AG09309 (cell line): ENCODE measurements at regions not wholly inside any gene's neighbourhood (a gene's known extent, or its start where the extent isn't known, plus 50 kb on each side); places are given as distances from the start of the nearest gene placed in this dataset.
"Not testable (repeated sequence)": the region's sequence is repeated elsewhere in the genome, so short reads cannot be mapped to it uniquely, and the experiment has no call there.

Experiments
- DNase-seq: peaks from one replicate; pipeline ENCODE4 v3.0.0-alpha.2; 2010; ENCODE audit warnings: low read depth
- H3K4me3 ChIP-seq: 2 replicates; pipeline ENCODE4 v1.5.1; 2011; ENCODE audit warnings: mild to moderate bottlenecking, low read depth, low read length, moderate library complexity; ENCODE audit not compliant: control insufficient read depth
- TF ChIP-seq, protein P1 (sequence below): IDR thresholded peaks from 2 replicates; pipeline ENCODE4 v1.5.1; 2011; ENCODE audit warnings: mild to moderate bottlenecking, low read depth, low read length, inconsistent platforms; ENCODE audit not compliant: insufficient read depth, control insufficient read depth; ENCODE audit errors: missing control alignments

GRCh38 chr3:89923921-89924610, 816.6 kb downstream of the EPHA3 start:
- no peak for DNase-seq
- TF ChIP-seq, protein P1, sequence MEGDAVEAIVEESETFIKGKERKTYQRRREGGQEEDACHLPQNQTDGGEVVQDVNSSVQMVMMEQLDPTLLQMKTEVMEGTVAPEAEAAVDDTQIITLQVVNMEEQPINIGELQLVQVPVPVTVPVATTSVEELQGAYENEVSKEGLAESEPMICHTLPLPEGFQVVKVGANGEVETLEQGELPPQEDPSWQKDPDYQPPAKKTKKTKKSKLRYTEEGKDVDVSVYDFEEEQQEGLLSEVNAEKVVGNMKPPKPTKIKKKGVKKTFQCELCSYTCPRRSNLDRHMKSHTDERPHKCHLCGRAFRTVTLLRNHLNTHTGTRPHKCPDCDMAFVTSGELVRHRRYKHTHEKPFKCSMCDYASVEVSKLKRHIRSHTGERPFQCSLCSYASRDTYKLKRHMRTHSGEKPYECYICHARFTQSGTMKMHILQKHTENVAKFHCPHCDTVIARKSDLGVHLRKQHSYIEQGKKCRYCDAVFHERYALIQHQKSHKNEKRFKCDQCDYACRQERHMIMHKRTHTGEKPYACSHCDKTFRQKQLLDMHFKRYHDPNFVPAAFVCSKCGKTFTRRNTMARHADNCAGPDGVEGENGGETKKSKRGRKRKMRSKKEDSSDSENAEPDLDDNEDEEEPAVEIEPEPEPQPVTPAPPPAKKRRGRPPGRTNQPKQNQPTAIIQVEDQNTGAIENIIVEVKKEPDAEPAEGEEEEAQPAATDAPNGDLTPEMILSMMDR, result no peak
- no peak overlapping the region for H3K4me3 ChIP-seq

DNA sequence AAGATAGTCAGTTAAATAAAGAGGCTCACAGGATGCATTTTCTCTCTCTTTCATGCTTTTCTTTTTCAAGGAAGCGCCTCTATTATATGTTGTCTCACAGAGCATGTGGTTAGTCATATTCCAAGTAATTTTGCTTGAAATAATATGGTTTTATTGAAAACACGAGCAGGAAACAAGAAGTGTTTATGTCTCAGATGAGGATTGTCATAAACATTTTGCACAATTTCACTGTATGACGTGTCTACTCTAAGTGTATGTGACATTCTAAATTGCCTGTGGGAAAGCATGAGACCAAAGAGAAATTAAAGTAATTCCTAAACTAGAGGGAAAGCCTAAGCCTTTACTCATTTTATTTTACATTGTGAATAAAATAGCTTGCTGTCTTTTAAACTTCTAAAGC, 818.6 kb downstream of the EPHA3 start:
- DNase-seq, result no peak
- TF ChIP-seq, protein P1, result no peak

DNA sequence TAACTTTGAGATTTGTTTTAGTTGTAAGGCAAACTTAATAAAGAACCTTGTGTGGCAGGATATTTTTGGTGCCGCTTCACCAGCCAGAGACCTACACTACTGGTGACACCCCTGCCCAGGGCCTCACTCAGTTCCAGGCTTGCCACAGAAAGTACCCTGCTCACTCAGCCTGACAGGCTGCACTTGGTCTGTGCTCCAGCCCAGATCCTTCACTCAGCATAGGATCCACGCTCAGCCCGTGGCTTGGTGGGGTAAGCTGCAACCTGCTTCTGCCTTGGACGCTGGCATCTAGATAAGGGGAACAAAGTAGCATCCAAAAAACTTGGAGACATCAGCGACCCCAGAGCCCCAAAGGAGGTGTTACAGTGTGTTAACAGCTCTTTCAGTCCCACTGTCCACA, 825.5 kb downstream of the EPHA3 start:
- TF ChIP-seq, protein P1, result no peak
- no peak for DNase-seq
- no peak overlapping the region for H3K4me3 ChIP-seq

More for the DNA sequence above, 818.6 kb downstream of the EPHA3 start:
- H3K4me3 ChIP-seq, result no peak overlapping the region

GRCh38 chr3:89944461-89944860, 837.0 kb downstream of the EPHA3 start:
- H3K4me3 ChIP-seq, DNase-seq: not testable (repeated sequence)

- DNase-seq, result no peak
- no peak overlapping the region for H3K4me3 ChIP-seq
- TF ChIP-seq, protein P1, result no peak
Observed at GRCh38 chr3:89946884-89947283, 839.5 kb downstream of the EPHA3 start.

DNA sequence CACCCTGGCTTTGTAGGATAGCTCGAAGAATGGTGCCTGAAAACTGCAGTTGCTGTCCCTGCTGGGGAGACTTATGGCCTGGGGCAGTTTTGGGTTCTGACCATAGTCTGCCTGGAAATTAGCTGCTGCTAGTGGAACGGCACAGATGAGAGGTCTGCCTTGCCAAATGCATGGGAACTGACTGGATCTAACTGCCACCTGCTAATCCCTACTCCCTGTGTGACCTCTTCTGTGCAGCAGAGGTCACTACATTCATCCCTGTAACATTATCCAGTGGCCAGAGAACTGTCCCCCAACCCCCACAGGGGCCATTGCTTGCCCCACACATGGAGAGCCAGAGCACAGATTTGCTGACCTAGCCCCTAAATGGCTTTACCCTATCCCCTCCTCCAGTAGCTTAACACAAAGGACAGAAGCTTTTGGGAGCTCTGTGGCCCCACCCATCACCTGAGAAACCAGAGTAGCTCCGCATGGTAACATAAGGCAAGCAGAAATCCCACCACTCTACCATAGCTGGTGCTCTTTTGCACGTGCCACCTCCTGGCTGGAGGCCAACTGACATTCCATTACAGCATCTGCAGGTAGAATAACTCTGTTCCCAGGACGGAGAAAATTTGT, 840.0 kb downstream of the EPHA3 start:
- no peak for DNase-seq
- H3K4me3 ChIP-seq, result no peak overlapping the region
- TF ChIP-seq, protein P1, result no peak

- TF ChIP-seq, protein P1, result no peak
- H3K4me3 ChIP-seq, result no peak overlapping the region
- no peak for DNase-seq
Observed at GRCh38 chr3:89948008-89948407, 840.6 kb downstream of the EPHA3 start.
